ENCODE measurements at regions not wholly inside any gene's neighbourhood (a gene's known extent, or its start where the extent isn't known, plus 50 kb on each side); places are given as distances from the start of the nearest gene placed in this dataset.

DNA sequence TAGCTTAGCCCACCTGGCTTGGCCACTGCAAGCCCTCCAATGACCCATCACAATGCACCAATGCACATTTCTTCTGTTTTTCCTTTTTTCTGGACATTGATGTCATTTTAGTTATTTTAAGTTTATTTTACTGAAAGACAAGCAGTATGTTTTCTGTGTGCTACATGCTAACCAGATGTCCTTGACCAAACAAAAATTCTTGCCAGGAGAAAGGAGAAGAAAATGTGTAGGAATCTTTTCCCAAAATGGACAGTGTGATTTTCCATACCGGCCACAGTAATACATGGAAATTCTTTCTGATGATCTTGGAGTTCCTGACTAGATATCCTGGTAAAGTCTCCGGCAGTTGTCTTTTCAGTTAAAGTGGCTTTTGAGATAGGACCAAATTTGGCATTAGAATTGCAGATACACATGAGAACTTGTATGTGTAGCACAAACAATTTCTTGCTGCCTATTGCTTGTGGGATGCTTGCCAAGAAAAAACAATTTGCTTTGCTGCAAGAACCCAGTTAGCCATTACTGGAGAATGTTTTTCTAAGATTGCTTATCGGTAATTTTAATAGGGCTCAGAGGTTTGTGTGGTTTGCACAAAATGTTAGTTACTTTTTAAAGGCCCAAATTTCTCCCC lies 696.5 kb upstream of the CITED2 start:
- DNase-seq = no peak

- no peak for DNase-seq
These were observed 695.1 kb upstream of the CITED2 start for GRCh38 chr6:140069576-140069975.

- no peak for DNase-seq
These were observed 694.4 kb upstream of the CITED2 start for GRCh38 chr6:140068801-140069200.

DNA sequence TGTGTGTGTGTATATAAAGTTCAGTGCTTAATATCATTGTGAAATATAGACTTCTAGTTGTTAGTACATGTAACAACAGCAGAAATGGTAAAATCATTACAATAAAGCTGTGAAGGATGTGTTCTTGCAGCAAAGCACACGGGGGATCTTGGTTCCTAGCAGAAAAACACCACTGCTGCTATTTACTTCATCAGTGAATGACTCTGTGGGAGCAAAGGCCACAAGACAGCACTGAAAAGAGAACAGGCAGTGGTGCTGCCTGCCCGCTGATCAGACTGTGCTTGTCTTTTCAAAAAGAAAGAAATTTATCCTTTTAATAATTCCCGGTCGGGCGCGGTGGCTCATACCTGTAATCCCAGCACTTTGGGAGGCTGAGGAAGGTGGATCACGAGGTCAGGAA lies 689.9 kb upstream of the CITED2 start:
- DNase-seq = no peak

DNA sequence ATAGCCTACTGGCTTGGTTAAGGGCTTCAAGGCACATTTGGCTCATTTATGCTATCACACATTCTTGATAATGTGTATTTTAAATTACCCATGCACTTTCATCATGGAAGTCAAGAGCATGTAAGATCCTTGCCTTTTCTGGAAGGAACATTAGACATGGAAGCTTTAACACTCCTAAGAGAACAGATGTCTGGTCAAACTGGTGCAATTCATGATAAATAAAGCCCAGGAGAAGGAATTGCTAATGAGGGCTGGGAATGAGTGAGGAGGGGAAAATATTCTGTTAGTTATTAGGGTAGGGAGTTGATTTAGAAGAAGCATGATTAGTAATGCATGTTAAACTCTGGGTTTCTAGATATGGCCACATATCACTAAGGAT lies 688.6 kb upstream of the CITED2 start:
- DNase-seq = no peak

GRCh38 chr6:140062043-140063020 lies 687.9 kb upstream of the CITED2 start:
- DNase-seq = no peak

GRCh38 chr6:140061110-140062042 lies 686.9 kb upstream of the CITED2 start:
- no peak for DNase-seq

DNA sequence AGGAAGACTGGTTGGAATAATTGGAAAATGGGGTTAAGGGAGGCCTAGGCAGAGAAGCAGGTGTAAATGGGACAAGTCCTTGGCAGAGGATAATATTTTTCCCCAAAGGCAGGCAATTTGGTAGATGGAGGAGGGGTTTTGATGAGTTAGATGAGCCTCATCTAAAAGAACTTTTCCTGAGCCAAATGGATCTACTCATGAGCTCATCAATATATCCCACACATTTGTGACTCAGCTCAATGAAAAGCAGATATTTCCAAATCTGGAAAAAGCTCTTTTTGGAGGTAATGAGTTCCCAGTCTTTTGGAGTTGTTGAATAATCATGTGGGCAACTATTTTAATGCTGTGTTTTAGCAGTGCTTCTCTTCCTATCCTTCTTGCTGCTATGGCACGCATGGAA lies 685.5 kb upstream of the CITED2 start:
- no peak for DNase-seq

GRCh38 chr6:140058863-140059262 lies 684.4 kb upstream of the CITED2 start:
- no peak for DNase-seq

DNA sequence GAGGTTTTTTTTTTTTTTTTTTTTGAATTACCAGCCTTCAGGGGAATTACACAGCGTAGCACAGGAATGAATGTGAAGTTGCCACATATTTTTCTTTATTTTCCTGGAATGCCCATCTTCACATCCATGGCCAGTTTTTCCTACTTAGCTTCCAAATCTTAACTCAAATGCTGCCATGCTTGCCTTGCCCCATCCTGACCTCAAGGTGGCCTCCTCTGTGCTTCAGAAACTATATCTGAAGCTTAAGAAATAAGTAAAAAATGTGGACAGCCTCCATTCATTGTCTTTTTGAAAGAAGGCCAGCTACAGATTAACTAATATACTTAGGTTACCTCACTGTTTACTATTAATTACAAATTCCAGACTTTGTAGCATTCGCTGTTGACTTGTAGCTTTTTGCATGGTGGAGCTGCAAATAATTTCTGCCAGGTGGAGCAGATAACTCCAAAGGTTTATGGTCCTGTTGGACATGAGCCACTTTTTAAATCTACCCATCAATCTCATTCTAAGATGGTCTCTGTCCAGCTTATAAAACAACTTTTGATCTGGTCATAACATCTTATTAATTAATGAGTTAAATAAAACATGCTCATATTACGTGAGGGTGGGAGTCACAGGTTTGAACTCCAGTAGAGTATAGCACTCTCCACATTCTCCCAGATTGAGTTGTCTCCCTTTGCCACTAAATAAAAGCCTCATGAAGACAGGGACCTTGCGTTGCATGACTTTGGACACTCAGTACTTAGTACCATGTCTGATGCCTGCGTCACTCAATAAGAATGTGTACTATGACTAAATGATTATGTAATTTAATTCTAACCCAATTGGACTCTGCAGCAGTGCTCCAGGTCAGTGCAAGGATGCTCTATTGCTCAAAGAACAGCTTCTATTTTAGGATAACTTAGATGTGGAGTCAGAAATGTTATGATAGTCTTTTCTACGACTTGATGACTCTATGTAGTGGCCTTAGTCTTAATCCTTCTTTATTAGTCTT lies 678.6 kb upstream of the CITED2 start:
- DNase-seq = no peak

DNA sequence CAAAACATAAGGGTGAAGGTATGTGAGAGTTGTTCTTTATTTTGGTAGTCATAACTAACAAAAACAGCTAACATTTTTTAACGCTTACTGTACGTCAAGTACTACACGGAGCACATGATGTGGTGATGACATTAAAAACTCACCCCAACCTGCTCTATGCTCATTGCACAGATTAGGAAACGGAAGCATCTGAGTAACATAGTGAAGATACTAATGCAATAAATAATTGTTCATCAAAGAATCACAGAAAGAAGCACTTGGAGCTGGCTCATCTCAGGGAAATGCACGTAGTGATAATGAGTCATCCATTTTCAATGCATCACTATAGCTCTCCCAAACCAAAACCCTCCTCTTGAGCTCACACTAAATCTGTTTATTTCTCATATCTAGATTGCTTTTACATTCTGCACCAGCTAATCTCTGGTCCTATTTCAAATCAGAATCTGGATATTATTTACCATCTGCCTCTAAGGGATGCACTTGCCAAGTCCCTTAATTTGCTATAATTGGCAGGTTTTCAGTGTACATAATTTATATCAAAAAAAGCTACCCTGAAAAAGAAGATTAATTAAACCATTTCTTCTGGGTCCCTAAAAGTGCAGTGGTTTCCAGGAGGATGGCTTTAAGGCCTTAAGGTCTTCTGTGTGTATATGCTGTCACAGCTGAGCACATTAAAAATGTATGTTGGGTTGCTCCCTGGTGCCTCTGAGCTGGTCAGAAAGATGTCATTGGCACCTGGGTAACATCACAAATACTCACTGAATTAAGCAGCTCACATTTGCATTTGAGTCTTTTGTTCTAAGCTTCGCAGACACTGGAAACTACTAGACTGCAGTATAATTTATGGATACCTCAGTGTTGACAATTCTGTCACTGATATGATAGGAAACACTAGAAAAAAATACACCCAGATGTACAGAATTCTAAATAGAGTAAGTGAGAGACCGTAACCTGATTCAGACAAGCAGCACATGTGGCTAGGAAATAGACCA lies 677.4 kb upstream of the CITED2 start:
- DNase-seq = no peak

- DNase-seq = peak; percentile 10 to 40
These were observed 675.9 kb upstream of the CITED2 start for GRCh38 chr6:140050101-140050995.

DNA sequence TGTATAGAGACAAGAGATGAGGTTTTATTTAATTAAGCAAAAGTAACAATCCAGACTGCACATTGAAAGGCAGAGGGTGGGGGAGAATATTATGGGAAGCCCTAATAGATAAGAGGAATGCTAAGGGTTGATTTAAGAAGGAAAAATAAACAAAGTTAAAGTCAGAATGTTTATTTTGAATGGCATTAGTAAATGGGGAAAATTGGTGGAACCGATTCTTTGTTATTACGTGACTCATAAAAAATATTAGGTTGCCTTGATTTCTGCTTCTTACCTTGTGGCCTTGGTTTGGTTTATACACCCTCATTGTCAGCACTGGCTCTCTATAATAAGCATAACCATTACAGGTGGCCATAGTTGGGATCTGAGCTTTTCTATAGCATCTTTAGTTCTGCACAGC lies 674.8 kb upstream of the CITED2 start:
- DNase-seq = no peak

DNA sequence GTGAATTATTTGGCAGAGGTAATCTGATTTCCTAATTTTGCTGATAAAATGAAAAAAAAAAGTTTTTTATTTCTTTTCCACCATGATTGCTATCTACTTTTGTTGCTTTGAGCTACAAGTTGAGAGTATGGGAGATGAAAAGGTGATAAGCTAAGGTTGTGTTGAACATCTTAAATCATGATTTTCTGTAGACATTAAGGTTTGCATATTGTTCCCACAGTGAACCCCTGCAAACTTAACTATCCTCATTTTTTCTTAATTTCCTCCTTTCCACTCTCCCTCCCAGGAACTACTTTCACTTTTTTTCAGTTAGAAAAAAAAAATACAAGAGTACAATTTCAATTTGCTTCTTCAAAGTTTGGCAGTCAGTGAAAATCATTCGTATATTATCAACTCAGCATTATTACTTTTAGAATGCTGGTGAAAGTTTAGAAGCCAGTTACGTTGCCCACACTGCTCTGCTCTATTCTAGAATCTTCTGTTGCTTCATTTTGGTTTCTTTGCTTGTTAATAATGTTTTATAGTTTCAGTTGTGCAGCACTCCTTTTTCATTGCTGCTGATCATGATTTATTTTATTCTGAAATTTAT lies 673.8 kb upstream of the CITED2 start:
- no peak for DNase-seq

DNA sequence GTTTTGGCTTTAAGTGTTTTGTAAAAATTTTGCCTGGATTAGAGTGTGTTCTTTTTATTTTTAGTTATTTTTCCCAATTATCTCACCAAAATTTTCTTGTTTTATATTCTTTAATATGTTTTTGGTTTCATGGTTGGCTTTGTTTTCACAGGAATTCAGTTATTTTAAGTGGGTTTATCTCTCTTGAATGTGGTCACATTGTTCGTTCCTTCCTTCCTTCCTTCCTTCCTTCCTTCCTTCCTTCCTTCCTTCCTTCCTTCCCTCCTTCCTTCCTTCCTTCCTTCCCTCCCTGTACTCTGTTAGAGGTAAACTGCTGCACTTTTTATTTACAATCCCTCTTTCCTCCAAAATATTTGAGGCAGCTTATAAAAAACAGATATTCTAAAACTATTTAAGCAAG lies 672.9 kb upstream of the CITED2 start:
- no peak for DNase-seq

GRCh38 chr6:140046016-140046632 lies 671.7 kb upstream of the CITED2 start:
- no peak for DNase-seq

DNA sequence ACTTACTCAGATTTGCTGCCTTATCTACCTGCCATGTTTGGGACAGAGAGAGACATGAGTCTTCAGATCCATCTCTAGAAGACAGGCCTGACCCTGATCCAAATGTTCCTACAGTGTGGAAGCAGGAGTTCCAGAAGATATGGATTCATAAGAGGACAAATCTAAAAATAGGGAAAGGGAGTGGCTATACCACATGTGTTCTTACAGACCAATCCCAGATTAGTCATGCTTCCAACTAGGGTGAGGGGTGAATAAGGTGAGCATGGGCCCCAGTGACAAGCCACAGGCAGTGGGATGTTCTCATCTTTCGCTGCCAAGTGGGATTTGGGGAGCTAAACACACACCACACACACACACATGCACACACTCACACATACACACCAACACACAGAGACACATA lies 670.7 kb upstream of the CITED2 start:
- no peak for DNase-seq

GRCh38 chr6:140044626-140045025 lies 670.2 kb upstream of the CITED2 start:
- DNase-seq = no peak

All from SHP77 (cell line).